Ammon's horn (tissue), 1 donor: ENCODE measurements at regions not wholly inside any gene's neighbourhood (a gene's known extent, or its start where the extent isn't known, plus 50 kb on each side); places are given as distances from the start of the nearest gene placed in this dataset.
A peak's percentile ranks its signal among the peaks of the same experiment; 100 is the strongest.
"Not testable (repeated sequence)": the region's sequence is repeated elsewhere in the genome, so short reads cannot be mapped to it uniquely, and the experiment has no call there.

ENCODE experiments used
- DNase-seq: peaks from one replicate; pipeline ENCODE4 v3.0.0-alpha.2; 2016; ENCODE audit warnings: low spot score

GRCh38 chr4:12692815-12693214 is 791.3 kb downstream of the RAB28 start:
- DNase-seq, result no peak

DNA sequence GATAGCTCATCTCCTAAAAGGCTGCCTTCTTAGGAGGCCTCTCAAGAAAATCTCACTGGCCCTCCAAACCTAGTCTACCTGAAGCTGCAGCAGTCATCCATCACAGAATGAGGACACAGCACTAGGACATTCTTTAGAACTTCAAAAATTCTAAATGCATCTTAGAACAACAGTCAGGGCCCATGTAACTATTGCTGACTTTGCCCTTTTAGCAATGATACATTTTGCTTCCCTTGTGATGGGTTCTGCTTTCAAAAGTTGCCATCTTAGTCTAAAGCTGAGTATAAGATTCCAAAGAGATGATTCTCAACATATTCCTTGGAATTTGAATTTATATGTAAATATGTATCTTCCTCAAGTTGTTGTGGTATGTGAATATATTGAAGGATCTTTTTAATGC is 793.0 kb downstream of the RAB28 start:
- no peak for DNase-seq

DNA sequence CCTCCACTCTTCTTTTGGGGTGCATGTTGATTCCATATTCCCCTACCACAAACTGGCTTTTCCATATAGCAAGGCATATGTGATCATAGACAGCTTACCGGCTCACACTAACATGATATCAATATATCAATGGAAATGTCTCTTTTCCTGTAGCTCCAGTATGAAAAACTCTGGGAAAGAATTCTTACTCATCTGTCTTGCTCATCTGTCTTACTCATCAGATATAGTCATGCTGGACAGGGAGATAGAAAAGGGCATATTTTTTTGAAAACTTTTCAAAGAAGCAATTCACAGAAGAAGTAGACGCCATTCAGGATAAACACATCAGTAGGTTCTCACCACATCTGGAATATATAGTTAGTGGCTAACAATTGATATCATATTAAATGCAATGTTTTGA is 794.7 kb downstream of the RAB28 start:
- no peak for DNase-seq

GRCh38 chr4:12679217-12679616 is 804.9 kb downstream of the RAB28 start:
- no peak for DNase-seq

- no peak for DNase-seq
These were observed 810.0 kb downstream of the RAB28 start for GRCh38 chr4:12674184-12674583.

DNA sequence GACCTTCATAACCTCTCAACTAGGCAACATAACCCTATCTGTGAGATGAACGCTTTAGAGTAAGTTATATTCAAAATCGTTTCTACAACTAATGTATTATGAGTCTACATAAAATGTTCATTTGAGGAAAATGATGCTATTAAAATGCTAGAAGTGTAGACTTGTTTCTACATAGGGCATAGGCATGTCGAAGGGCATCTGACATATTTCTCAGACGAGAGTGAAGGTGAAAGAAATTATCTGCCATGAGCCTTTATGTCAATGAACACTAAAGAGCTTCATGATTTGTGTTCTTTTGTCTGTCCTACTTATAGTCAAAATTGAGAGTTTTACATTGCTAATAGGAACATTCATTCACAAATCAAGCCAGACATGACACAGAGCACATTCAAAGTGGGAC is 811.8 kb downstream of the RAB28 start:
- DNase-seq, result no peak

- DNase-seq, result no peak
These were observed 826.0 kb downstream of the RAB28 start for GRCh38 chr4:12658146-12658545.

DNA sequence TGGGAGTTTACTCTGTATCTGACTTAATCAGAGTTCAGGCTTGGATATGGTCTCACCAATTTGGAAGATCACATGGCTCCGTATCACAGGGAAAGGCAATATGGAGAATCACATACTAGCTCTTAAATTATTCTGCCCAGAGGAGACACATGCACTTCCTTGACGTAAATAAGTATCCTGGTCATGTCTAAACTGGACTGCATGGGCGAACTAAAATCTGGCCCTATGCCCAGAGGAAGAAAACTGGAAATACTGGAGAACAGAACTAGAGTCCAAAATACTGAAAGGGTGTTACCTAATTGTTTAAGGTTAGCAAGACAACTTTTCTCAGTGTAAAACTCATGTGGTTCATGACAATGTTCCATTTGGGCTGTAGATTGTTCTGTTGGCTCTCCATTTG is 832.3 kb downstream of the RAB28 start:
- DNase-seq, result no peak

GRCh38 chr4:12645732-12646131 is 838.4 kb downstream of the RAB28 start:
- no peak for DNase-seq

GRCh38 chr4:12644261-12644660 is 839.9 kb downstream of the RAB28 start:
- DNase-seq, result no peak

GRCh38 chr4:12636191-12636590 is 847.9 kb downstream of the RAB28 start:
- DNase-seq, result no peak

DNA sequence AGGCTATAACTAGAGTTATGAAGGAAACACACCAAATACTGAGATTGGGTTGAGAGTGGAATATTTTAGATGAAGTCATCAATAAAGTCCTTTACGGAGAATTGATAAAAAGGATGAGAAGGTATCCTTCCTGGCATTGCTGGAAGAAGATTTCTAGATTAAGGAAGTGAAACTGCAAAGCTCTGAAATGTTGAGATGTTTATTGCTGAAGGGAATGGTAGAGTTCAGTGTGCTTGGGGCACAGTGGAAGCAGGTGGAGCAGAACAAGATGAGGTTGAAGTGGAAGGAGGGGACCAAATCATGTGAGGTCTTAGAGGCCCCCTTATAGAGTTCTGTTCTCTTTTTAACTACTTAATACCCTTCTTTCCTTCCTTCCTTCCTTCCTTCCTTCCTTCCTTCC is 848.5 kb downstream of the RAB28 start:
- DNase-seq, result no peak

- peak; percentile 86 for DNase-seq
These were observed 851.0 kb downstream of the RAB28 start for GRCh38 chr4:12633053-12633651.

- DNase-seq, result no peak
These were observed 868.3 kb downstream of the RAB28 start for GRCh38 chr4:12615822-12616221.

DNA sequence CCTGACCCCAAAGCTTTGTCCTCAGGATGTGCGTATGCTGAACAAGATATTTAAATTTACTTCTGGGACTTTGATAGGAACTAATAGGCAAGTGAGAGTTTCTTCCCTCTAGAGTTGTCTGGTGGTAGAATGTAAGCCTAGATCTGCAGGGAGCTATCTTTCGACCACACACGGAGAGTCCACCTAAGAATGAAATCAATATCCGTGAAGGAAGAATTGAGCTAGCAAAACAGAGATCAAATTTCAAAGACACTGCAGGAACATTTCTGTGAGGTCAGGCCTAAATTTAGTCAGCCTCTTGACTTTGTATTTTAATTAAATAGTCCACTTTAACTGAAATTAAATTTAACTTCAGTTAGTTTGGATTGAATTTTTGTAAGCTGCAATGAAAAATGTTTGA is 871.3 kb downstream of the RAB28 start:
- no peak for DNase-seq

DNA sequence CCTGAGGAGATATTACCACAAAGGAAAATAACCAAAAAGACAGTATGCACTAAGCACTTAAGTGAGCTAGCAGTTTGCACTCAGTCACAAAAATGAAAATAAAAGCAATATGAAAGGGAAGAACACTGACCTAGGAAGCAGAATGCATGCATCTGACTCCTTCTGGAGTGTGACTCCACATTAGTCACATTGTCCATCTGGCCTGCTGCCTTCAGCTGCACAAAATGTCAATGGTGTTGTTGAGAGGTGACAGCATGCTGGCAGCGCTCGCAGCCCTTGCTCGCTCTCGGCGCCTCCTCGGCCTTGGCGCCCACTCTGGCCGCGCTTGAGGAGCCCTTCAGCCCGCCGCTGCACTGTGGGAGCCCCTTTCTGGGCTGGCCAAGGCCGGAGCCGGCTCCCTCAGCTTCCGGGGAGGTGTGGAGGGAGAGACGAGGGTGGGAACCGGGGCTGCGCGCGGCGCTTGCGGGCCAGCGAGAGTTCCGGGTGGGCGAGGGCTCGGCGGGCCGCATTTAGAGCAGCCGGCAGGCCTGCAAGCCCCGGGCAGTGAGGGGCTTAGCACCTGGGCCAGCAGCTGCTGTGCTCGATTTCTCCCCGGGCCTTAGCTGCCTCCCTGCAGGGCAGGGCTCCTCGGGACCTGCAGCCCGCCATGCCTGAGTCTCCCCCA is 874.8 kb downstream of the RAB28 start:
- not testable (repeated sequence) for DNase-seq

- DNase-seq, result no peak
These were observed 888.2 kb downstream of the RAB28 start for GRCh38 chr4:12595986-12596385.

DNA sequence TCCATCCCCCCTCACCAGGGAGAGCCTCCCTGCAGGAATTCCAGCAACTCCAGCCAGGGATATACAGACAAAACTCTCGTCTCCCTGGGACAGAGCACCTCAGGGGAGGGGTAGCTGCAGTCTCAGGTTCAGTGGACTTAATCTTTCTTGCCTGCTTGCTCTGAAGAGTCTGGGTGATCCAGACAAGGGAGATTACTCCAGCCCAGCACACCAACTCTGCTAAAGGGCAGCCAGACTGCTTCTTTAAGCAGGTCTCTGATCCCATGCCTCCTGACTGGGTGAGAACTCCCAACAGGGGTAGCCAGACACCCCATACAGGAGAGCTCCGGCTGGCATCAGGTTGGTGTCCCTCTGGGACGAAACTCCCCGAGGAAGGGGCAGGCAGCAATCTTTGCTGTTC is 888.7 kb downstream of the RAB28 start:
- no peak for DNase-seq

- DNase-seq, result no peak
These were observed 895.6 kb downstream of the RAB28 start for GRCh38 chr4:12588582-12588981.

- no peak for DNase-seq
These were observed 897.7 kb downstream of the RAB28 start for GRCh38 chr4:12586242-12587006.

DNA sequence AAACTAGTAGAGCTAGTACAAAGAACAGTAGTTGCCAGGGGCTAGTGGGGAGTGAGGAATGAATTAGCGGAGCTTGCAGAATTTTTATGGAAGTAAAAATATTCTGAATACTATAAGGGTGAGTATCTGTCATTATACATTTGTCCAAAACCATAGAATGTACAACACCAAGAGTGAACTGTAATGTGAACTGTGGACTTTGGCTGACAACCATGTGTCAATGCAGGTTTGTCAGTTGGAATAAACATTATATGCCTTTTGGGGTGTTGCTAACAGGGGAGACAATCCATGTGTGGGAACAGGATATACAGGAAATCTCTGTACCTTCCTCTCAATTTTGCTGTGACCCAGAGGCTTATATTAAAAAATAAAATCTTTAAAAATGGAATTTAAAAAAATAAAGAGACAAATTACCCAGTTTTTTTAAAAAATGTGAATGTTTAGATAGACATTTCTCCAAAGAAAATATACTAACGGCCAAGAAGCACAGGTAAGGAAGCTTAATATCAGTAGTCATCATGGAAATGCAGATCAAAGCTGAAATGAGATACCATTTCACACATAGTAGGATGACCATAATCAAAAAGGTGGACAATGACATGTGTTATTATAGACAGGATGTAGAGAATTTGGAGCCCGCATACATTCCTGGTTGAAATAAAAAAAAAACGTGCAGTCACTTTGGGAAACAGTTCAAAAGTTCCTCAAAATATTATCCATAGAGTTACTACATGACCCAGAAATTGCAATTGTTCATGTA is 899.8 kb downstream of the RAB28 start:
- no peak for DNase-seq

DNA sequence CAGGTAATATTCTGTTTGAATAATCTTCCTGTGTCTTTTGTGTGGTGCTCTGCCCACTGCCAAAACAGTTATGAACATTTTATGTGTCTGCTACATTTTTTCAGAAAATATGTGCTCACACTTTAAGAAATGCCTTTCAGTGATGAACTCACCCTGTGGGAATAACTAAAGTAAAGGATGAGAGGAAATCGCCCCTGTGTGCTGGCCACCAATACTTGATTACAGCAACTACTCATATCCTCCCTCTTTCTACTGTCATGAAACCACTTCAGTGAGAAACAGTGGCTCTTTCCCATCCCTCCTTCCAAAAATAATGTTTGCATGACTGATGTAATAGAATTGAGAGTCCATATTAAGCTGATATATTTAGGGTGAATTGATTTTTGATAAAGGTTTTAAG is 900.9 kb downstream of the RAB28 start:
- DNase-seq, result no peak

DNA sequence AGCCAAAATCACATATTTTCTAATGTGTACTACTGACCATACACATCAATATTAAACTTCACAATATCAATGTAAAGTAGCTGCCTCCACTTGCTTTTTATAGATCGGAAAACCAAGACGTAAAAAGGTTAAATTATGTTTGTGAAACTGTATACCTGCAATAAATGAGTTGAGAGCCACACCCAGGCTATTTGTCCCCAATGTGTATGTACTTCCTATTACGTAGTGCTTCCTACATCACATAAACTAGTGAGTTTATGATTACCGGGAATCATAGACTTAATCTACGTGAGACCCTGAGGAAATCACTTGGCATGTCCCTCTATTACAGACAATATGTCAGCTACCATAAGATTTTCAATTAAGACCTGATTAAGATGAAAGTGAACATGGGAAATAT is 903.4 kb downstream of the RAB28 start:
- no peak for DNase-seq
